Spleen (tissue), 11 donors: ENCODE measurements at regions not wholly inside any gene's neighbourhood (a gene's known extent, or its start where the extent isn't known, plus 50 kb on each side); places are given as distances from the start of the nearest gene placed in this dataset.

ENCODE experiments used
- DNase-seq: peaks from one replicate; pipeline ENCODE4 v3.0.0-alpha.2; 2020
- H3K27ac ChIP-seq, 8 donors: fragments of 200-600 bp; sonication (generic) in 7 of 8; 1 replicate in 4 of 8; 2 replicates in 4 of 8; pipeline versions ENCODE4 v1.5.0 to v1.8.0; 2016 to 2021; ENCODE audit warnings: inconsistent platforms in 4 of 8, mild to moderate bottlenecking in 4 of 8, moderate library complexity in 1 of 8
- H3K27me3 ChIP-seq, 7 donors: fragments of 200-600 bp; sonication (generic) in 6 of 7; replicated peaks in 1 of 7; 1 replicate in 4 of 7; 2 replicates in 3 of 7; pipeline versions ENCODE4 v1.5.0 to v1.8.0; 2016 to 2021; ENCODE audit warnings: inconsistent platforms in 3 of 7, mild to moderate bottlenecking in 1 of 7
- H3K36me3 ChIP-seq, 6 donors: fragments of 200-600 bp; sonication (generic) in 5 of 6; 1 replicate in 4 of 6; 2 replicates in 2 of 6; pipeline versions ENCODE4 v1.5.0 to v1.8.0; 2016 to 2021; ENCODE audit warnings: inconsistent platforms in 2 of 6
- H3K4me1 ChIP-seq, 6 donors: fragments of 200-600 bp; sonication (generic) in 5 of 6; 1 replicate in 3 of 6; 2 replicates in 3 of 6; pipeline versions ENCODE4 v1.5.0 to v1.8.0; 2016 to 2021; ENCODE audit warnings: inconsistent platforms in 3 of 6
- H3K4me3 ChIP-seq, 8 donors: fragments of 200-600 bp; sonication (generic) in 7 of 8; 1 replicate in 4 of 8; 2 replicates in 4 of 8; pipeline versions ENCODE4 v1.5.0 to v1.8.0; 2016 to 2021; ENCODE audit warnings: inconsistent platforms in 4 of 8, mild to moderate bottlenecking in 4 of 8, moderate library complexity in 2 of 8
- H3K9me3 ChIP-seq, 8 donors: fragments of 200-600 bp; sonication (generic) in 7 of 8; 1 replicate in 4 of 8; 2 replicates in 4 of 8; pipeline versions ENCODE4 v1.5.0 to v1.8.0; 2016 to 2021; ENCODE audit warnings: inconsistent platforms in 4 of 8
- POLR2A ChIP-seq, 3 donors: fragments of 450-650 bp; IDR thresholded peaks; one replicate each; pipeline ENCODE4 v1.5.1; 2017; ENCODE audit warnings: antibody characterized with exemption in 3 of 3, mild to moderate bottlenecking in 1 of 3
- POLR2AphosphoS5 ChIP-seq, 3 donors: sonication (generic); formaldehyde crosslinking; IDR thresholded peaks; one replicate each; pipeline ENCODE4 v1.5.1; 2017; ENCODE audit warnings: antibody characterized with exemption in 3 of 3
- WGBS, 5 donors: extraction: QIAGEN DNeasy Blood & Tissue Kit in 3 of 5; methylation state at CpG; one replicate each; pipeline versions ENCODE4 v1.1.5 to v1.1.7; 2013 to 2018; 5-methylcytosine and 5-hydroxymethylcytosine counted together
- intact Hi-C: fragments of 100-400 bp; cut with DNase I; formaldehyde crosslinking; loops from one replicate; pipeline ENCODE4 v1.15.0; 2023; ENCODE audit warnings: low total_unique reads
- TF ChIP-seq, protein P1 (sequence below), 11 experiments: fragments of 200-600 bp in 7 of 11; fragments of 450-650 bp in 4 of 11; sonication (generic) in 4 of 11; IDR thresholded peaks in 8 of 11; conservative IDR thresholded peaks in 3 of 11; 1 replicate in 7 of 11; 2 replicates in 4 of 11; pipeline versions ENCODE4 v1.4.0 to v1.8.0; 2016 to 2021; ENCODE audit warnings: antibody characterized with exemption in 11 of 11, inconsistent platforms in 4 of 11, mild to moderate bottlenecking in 1 of 11
- donor health status: healthy with polysubstance abuse.
- donor health status: DM: no; HTN: no; CAD: no; lungs with moderate emphysema.
- donor health status: DM: no; HTN: no; CAD: no.
- donor health status: Bipolar disorder and iron deficiency.
- donor health status: healthy.
- donor health status: DM: no; HTN: no; CAD: no.
- donor health status: DM: yes; HTN: yes; CAD: no.

GRCh38 chr9:118268046-118268445, 563.8 kb downstream of the TLR4 start:
- Histone ChIP-seq H3K27me3 (no peaks in the 10 kb centered on the region), H3K4me3 (no peak overlapping the region), H3K36me3 (no peaks in the 10 kb centered on the region), H3K27ac (no peak overlapping the region), H3K9me3 (no peaks in the 10 kb centered on the region), H3K4me1 (no peaks in the 10 kb centered on the region)
- TF ChIP-seq, protein P1, sequence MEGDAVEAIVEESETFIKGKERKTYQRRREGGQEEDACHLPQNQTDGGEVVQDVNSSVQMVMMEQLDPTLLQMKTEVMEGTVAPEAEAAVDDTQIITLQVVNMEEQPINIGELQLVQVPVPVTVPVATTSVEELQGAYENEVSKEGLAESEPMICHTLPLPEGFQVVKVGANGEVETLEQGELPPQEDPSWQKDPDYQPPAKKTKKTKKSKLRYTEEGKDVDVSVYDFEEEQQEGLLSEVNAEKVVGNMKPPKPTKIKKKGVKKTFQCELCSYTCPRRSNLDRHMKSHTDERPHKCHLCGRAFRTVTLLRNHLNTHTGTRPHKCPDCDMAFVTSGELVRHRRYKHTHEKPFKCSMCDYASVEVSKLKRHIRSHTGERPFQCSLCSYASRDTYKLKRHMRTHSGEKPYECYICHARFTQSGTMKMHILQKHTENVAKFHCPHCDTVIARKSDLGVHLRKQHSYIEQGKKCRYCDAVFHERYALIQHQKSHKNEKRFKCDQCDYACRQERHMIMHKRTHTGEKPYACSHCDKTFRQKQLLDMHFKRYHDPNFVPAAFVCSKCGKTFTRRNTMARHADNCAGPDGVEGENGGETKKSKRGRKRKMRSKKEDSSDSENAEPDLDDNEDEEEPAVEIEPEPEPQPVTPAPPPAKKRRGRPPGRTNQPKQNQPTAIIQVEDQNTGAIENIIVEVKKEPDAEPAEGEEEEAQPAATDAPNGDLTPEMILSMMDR (IDR thresholded peaks at IDR 0.05 in 8 of 11, conservative IDR thresholded peaks at IDR 0.05 in 3 of 11), result no peak
- no peak for TF ChIP-seq POLR2AphosphoS5 (IDR thresholded peaks at IDR 0.05)
- no peak for TF ChIP-seq POLR2A (IDR thresholded peaks at IDR 0.05)
- 79 to 84% (median 81%) methylated on average over 6 of the region's 6 CpGs for WGBS, 5 donors
- intact Hi-C loops, result no loop called here
- DNase-seq, result no peak

DNA sequence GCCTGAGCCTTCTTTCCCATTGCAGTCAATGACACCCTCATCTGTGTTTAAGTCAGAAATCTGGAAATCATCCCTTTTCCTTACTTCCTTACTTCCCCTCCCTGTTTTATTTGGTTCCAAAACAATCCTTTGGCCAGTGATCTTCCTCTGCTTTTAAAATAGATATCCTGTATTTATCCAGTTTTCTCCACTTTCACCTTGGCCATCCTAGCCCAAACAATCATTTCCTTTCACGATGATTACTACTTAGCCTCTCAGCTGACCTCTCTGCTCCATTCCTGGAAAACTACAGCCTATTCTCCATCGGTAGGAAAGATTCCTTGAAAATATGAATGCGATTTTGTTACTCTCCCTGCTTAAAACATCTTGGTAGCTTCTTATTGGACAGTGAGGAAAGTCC, 565.4 kb downstream of the TLR4 start:
- H3K9me3 ChIP-seq, result no peaks in the 10 kb centered on the region
- intact Hi-C loops, result no loop called here
- H3K27ac ChIP-seq, result no peak overlapping the region
- DNase-seq, result no peak
- no peaks in the 10 kb centered on the region for H3K27me3 ChIP-seq
- 42 to 50% (median 45%) methylated on average over 3 of the region's 3 CpGs for WGBS, 5 donors
- no peaks in the 10 kb centered on the region for H3K36me3 ChIP-seq
- no peaks in the 10 kb centered on the region for H3K4me1 ChIP-seq
- no peak overlapping the region for H3K4me3 ChIP-seq
- TF ChIP-seq, protein P1 (IDR thresholded peaks at IDR 0.05 in 8 of 11, conservative IDR thresholded peaks at IDR 0.05 in 3 of 11), result no peak
- TF ChIP-seq POLR2AphosphoS5 (IDR thresholded peaks at IDR 0.05) (no peak), POLR2A (IDR thresholded peaks at IDR 0.05) (no peak)

GRCh38 chr9:118271331-118271730, 567.1 kb downstream of the TLR4 start:
- Histone ChIP-seq H3K4me1 (no peaks in the 10 kb centered on the region), H3K36me3 (no peaks in the 10 kb centered on the region)
- WGBS, 5 donors, result 58 to 72% (median 65%) methylated on average over 3 of the region's 3 CpGs

GRCh38 chr9:118271936-118272335, 567.7 kb downstream of the TLR4 start:
- H3K9me3 ChIP-seq, result peaks cover 0 to 5% (median 0%) of the 10 kb centered on the region in 8 donors
- no peak overlapping the region for H3K4me3 ChIP-seq
- H3K27ac ChIP-seq, result no peak overlapping the region
- TF ChIP-seq POLR2A (IDR thresholded peaks at IDR 0.05), result no peak
- no peaks in the 10 kb centered on the region for H3K4me1 ChIP-seq
- H3K36me3 ChIP-seq, result no peaks in the 10 kb centered on the region
- WGBS, 5 donors, result 59 to 89% (median 84%) methylated on average over 1 of the region's 1 CpG
- H3K27me3 ChIP-seq, result no peaks in the 10 kb centered on the region
- DNase-seq, result no peak
- intact Hi-C loops, result no loop called here

More at GRCh38 chr9:118271331-118271730, 567.1 kb downstream of the TLR4 start:
- Histone ChIP-seq H3K27ac (no peak overlapping the region), H3K4me3 (no peak overlapping the region), H3K9me3 (peaks cover 0 to 5% (median 0%) of the 10 kb centered on the region in 8 donors), H3K27me3 (no peaks in the 10 kb centered on the region)
- no peak for DNase-seq
- intact Hi-C loops, result no loop called here
- no peak for TF ChIP-seq POLR2A (IDR thresholded peaks at IDR 0.05)
- no peak for TF ChIP-seq POLR2AphosphoS5 (IDR thresholded peaks at IDR 0.05)
- TF ChIP-seq, protein P1 (IDR thresholded peaks at IDR 0.05 in 8 of 11, conservative IDR thresholded peaks at IDR 0.05 in 3 of 11), result no peak

DNA sequence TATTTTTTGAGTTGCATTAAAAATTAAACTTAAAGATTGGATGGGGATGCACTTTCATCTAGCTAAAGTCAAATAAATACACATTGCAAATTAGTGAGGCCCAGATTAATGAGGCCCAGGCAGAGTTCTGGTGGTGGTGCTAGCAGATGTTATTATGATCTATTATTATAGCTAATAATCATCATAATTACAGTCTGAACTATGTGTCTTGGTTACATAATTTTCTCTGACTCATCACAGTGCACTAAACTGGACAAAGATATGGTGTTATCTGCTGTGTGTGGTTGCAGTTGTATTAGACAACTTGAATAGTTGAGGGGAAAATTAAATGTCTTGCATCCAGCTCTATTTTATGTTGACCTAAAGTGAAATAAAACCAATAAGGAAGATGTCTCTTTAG, 568.8 kb downstream of the TLR4 start:
- no peak for TF ChIP-seq POLR2AphosphoS5 (IDR thresholded peaks at IDR 0.05)
- no peaks in the 10 kb centered on the region for H3K36me3 ChIP-seq
- H3K27ac ChIP-seq, result no peak overlapping the region
- H3K27me3 ChIP-seq, result no peaks in the 10 kb centered on the region
- H3K9me3 ChIP-seq, result peaks cover 0 to 5% (median 0%) of the 10 kb centered on the region in 8 donors
- H3K4me1 ChIP-seq, result no peaks in the 10 kb centered on the region
- intact Hi-C loops, result no loop called here
- no peak for DNase-seq
- no peak overlapping the region for H3K4me3 ChIP-seq
